ENCODE measurements at regions not wholly inside any gene's neighbourhood (a gene's known extent, or its start where the extent isn't known, plus 50 kb on each side); places are given as distances from the start of the nearest gene placed in this dataset.

DNA sequence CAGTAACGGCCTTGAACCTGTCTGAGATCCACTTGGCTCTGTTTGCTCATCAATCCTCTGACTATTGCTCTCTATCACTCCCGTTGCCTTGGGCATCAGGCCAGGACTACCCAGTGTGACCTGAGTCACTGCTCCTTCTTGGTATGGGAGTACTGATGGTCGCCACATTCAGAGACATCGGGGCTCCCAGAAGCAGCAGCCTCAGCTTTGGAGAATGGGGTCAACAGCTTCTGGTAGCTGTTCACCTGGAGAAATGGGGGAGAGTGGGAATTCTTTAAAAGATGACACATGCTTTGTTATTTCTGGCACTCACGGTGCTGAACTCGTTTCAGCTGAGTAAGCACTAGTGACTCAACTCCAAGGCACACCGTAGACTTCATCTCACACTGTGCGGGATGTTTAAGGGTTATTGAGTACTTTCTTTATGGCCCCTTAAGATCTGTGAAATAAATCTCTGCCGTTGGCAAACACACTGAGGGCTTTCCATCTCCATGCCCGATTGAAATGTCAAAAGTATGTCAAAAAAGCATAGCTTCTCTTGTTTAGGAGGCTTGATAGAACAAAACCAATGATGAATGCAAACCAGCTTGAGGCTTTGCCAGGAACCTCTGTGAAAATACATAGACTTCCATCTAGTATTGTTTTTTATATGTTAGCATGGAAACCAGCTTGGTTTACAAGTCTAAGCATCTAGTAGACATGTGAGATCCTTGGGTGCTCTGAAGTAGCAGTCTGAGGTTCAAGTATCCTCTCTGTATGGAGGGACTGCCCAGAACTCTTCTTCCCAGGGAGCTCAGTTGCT, 333.1 kb downstream of the CXCL12 start:
- Histone ChIP-seq H2AFZ (ENCODE audit: low read depth) (no peak overlapping the region), H3K4me1 (ENCODE audit: control insufficient read depth in 1 of 2, insufficient read depth in 2 of 2, low read depth in 1 of 2, low read length in 1 of 2) (peaks cover 0 to 6% of the 10 kb centered on the region in 2 experiments; a peak in 1 of 4 replicates), H3K36me3 (replicated peaks in 1 of 2; ENCODE audit: control insufficient read depth in 1 of 2, insufficient read depth in 2 of 2, low read length in 1 of 2) (no peaks in the 10 kb centered on the region), H3K9me3 (no peaks in the 10 kb centered on the region), H3K9ac (no peak overlapping the region), H4K20me1 (ENCODE audit: insufficient read depth) (no peaks in the 10 kb centered on the region), H3K9me2 (no peaks in the 10 kb centered on the region), H3K27me3 (ENCODE audit: insufficient read depth) (no peaks in the 10 kb centered on the region), H3K4me3 (ENCODE audit: low read depth in 2 of 2, low read length in 1 of 2) (no peak overlapping the region), H3K27ac (ENCODE audit: low read depth in 2 of 2, low read length in 1 of 2) (no peak overlapping the region), H3K79me2 (ENCODE audit: insufficient read depth) (no peaks in the 10 kb centered on the region), H3K4me2 (0 out of 2 replicates have a peak overlapping the region, but pooled peaks have one; percentile 15), H3F3A (replicated peaks; ENCODE audit: insufficient read depth) (peaks cover 7% of the 10 kb centered on the region)
- no peak for TF ChIP-seq ZBTB33 (IDR thresholded peaks at IDR 0.05; ENCODE audit: borderline replicate concordance, low read depth)
- TF ChIP-seq SIN3A (IDR thresholded peaks at IDR 0.05; ENCODE audit: borderline replicate concordance, low read depth, low read length), result no peak
- TF ChIP-seq JUND (IDR thresholded peaks at IDR 0.05), result peak; percentile 26; the same call in 1 of the 2 replicates
- 0 out of 2 replicates have a peak, but pooled peaks have one; percentile 17 for TF ChIP-seq RXRA (IDR thresholded peaks at IDR 0.05; ENCODE audit: borderline replicate concordance, low read depth)
- peak; percentile 47; the same call in 1 of the 2 replicates for TF ChIP-seq NFIC (IDR thresholded peaks at IDR 0.05; ENCODE audit: borderline replicate concordance)
- peak; percentile 45; the same call in 1 of the 2 replicates for TF ChIP-seq FOSL2 (IDR thresholded peaks at IDR 0.05; ENCODE audit: borderline replicate concordance, low read depth)
- no peak for TF ChIP-seq RCOR1 (IDR thresholded peaks at IDR 0.05; ENCODE audit: low read length)
- TF ChIP-seq, protein P1, sequence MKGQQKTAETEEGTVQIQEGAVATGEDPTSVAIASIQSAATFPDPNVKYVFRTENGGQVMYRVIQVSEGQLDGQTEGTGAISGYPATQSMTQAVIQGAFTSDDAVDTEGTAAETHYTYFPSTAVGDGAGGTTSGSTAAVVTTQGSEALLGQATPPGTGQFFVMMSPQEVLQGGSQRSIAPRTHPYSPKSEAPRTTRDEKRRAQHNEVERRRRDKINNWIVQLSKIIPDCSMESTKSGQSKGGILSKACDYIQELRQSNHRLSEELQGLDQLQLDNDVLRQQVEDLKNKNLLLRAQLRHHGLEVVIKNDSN (IDR thresholded peaks at IDR 0.05; ENCODE audit: borderline replicate concordance, low read depth), result no peak
- CTCF ChIA-PET, result interaction anchor here (0.9 to 1.7 kb wide), 4 partner anchors 10 to 362 kb away, joined by 3 to 8 read pairs (median 3); no protein-coding TSS in a partner anchor
- DNase-seq, result no peak
- POLR2A ChIA-PET, result no interaction called here
- WGBS (ENCODE audit: low lambda C conversion rate), result 19% methylated on average over 10 of the region's 10 CpGs

GRCh38 chr10:44051091-44051490, 333.8 kb downstream of the CXCL12 start:
- Histone ChIP-seq H3F3A (replicated peaks; ENCODE audit: insufficient read depth) (peaks cover 7% of the 10 kb centered on the region), H3K9me2 (no peaks in the 10 kb centered on the region), H3K4me1 (ENCODE audit: control insufficient read depth in 1 of 2, insufficient read depth in 2 of 2, low read depth in 1 of 2, low read length in 1 of 2) (peaks cover 0 to 9% of the 10 kb centered on the region in 2 experiments; a peak in 1 of 4 replicates), H2AFZ (ENCODE audit: low read depth) (no peak overlapping the region), H3K4me3 (ENCODE audit: low read depth in 2 of 2, low read length in 1 of 2) (no peak overlapping the region), H3K9me3 (no peaks in the 10 kb centered on the region), H3K4me2 (no peak overlapping the region), H4K20me1 (ENCODE audit: insufficient read depth) (no peaks in the 10 kb centered on the region), H3K36me3 (replicated peaks in 1 of 2; ENCODE audit: control insufficient read depth in 1 of 2, insufficient read depth in 2 of 2, low read length in 1 of 2) (no peaks in the 10 kb centered on the region), H3K9ac (no peak overlapping the region), H3K79me2 (ENCODE audit: insufficient read depth) (no peaks in the 10 kb centered on the region), H3K27ac (ENCODE audit: low read depth in 2 of 2, low read length in 1 of 2) (no peak overlapping the region), H3K27me3 (ENCODE audit: insufficient read depth) (no peaks in the 10 kb centered on the region)
- CTCF ChIA-PET, result interaction anchor here (1.0 to 1.7 kb wide), 2 partner anchors 15 to 361 kb away, joined by 3 to 8 read pairs; no protein-coding TSS in a partner anchor
- no peak for DNase-seq
- POLR2A ChIA-PET, result no interaction called here
- WGBS (ENCODE audit: low lambda C conversion rate), result 38% methylated on average over 5 of the region's 5 CpGs
- TF ChIP-seq JUND (IDR thresholded peaks at IDR 0.05) (no peak), GATA2 (CRISPR knock-in tag; IDR thresholded peaks at IDR 0.05) (no peak), CHD2 (IDR thresholded peaks at IDR 0.05; ENCODE audit: low read length, partially characterized antibody) (no peak), TEAD4 (IDR thresholded peaks at IDR 0.05; ENCODE audit: borderline replicate concordance, insufficient read depth) (no peak), FOXJ3 (CRISPR knock-in tag; IDR thresholded peaks at IDR 0.05) (no peak)
